ENCODE measurements at regions not wholly inside any gene's neighbourhood (a gene's known extent, or its start where the extent isn't known, plus 50 kb on each side); places are given as distances from the start of the nearest gene placed in this dataset.

- Histone ChIP-seq H3K9me3 (ENCODE audit: low read depth, low read length) (no peaks in the 10 kb centered on the region), H3K36me3 (ENCODE audit: insufficient read depth, low read length) (no peaks in the 10 kb centered on the region), H3K27ac (no peak overlapping the region), H3K4me3 (no peak overlapping the region), H3K9ac (ENCODE audit: insufficient read length) (no peak overlapping the region)
- TF ChIP-seq POLR2AphosphoS5 (IDR thresholded peaks at IDR 0.05; ENCODE audit: borderline replicate concordance, low read depth, low read length), result peak; percentile 68; the same call in 1 of the 2 replicates
- TF ChIP-seq FOXP2 (optimal IDR thresholded peaks at IDR 0.05; ENCODE audit: control extremely low read depth, extremely low read length, insufficient read depth), result peak; percentile 10
- TF ChIP-seq EZH2 (IDR thresholded peaks at IDR 0.05), result no peak
- DNase-seq (ENCODE audit: low read depth, low spot score), result peak; percentile 86
These were observed 290.9 kb upstream of the NR5A2 start for GRCh38 chr1:199736646-199737045.

DNA sequence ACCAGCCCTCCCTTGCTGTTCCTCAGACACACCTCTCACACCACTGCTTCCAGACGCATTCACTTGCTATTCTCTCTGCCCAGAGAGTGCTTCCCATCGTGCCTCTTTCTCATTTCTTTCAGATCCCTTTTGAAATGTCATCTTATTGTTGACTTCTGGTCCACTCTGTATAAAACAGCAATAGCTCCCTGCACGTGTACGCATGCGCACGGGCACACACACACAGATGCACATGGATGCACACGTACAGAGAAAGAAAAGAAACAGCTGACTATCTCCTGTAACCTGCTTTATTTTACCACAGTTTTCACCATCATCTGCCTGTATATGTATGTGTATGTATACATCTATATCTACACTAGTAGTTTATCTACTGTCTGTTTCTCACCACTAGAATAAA lies 285.9 kb upstream of the NR5A2 start:
- no peak overlapping the region for H3K9ac ChIP-seq (ENCODE audit: insufficient read length)
- H3K27ac ChIP-seq, result no peak overlapping the region
- H3K36me3 ChIP-seq (ENCODE audit: insufficient read depth, low read length), result no peaks in the 10 kb centered on the region
- no peaks in the 10 kb centered on the region for H3K9me3 ChIP-seq (ENCODE audit: low read depth, low read length)
- DNase-seq (ENCODE audit: low read depth, low spot score), result no peak
- TF ChIP-seq POLR2AphosphoS5 (IDR thresholded peaks at IDR 0.05; ENCODE audit: borderline replicate concordance, low read depth, low read length) (no peak), FOXP2 (optimal IDR thresholded peaks at IDR 0.05; ENCODE audit: control extremely low read depth, extremely low read length, insufficient read depth) (no peak), EZH2 (IDR thresholded peaks at IDR 0.05) (no peak)
- no peak overlapping the region for H3K4me3 ChIP-seq

- H3K27ac ChIP-seq, result no peak overlapping the region
- no peak overlapping the region for H3K4me3 ChIP-seq
- TF ChIP-seq FOXP2 (optimal IDR thresholded peaks at IDR 0.05; ENCODE audit: control extremely low read depth, extremely low read length, insufficient read depth) (no peak), EZH2 (IDR thresholded peaks at IDR 0.05) (no peak), POLR2AphosphoS5 (IDR thresholded peaks at IDR 0.05; ENCODE audit: borderline replicate concordance, low read depth, low read length) (no peak)
- H3K9ac ChIP-seq (ENCODE audit: insufficient read length), result no peak overlapping the region
- DNase-seq (ENCODE audit: low read depth, low spot score), result no peak
- no peaks in the 10 kb centered on the region for H3K9me3 ChIP-seq (ENCODE audit: low read depth, low read length)
- H3K36me3 ChIP-seq (ENCODE audit: insufficient read depth, low read length), result no peaks in the 10 kb centered on the region
These were observed 285.0 kb upstream of the NR5A2 start for GRCh38 chr1:199742547-199742946.

DNA sequence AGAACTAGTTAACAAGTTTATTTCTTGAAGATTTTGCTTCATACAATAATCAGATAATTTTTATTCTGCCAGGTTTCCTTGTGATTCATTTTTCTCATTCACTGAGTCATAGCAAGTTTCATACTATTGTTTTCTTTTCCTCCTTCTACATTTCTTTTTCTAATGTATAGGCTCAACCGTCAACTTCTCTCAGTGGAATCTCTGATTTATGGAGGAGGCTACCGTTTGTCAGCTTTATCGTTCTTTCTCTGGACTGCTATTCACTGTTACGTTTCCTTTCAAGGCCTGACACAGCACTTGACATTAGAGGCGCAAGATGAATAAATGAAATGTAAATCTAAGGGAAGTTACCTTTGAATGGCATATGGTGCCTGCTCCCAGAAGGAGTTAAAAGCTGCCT lies 284.3 kb upstream of the NR5A2 start:
- no peak for DNase-seq (ENCODE audit: low read depth, low spot score)
- TF ChIP-seq EZH2 (IDR thresholded peaks at IDR 0.05) (no peak), POLR2AphosphoS5 (IDR thresholded peaks at IDR 0.05; ENCODE audit: borderline replicate concordance, low read depth, low read length) (no peak), FOXP2 (optimal IDR thresholded peaks at IDR 0.05; ENCODE audit: control extremely low read depth, extremely low read length, insufficient read depth) (no peak)
- no peak overlapping the region for H3K9ac ChIP-seq (ENCODE audit: insufficient read length)
- H3K9me3 ChIP-seq (ENCODE audit: low read depth, low read length), result no peaks in the 10 kb centered on the region
- no peak overlapping the region for H3K27ac ChIP-seq
- H3K4me3 ChIP-seq, result no peak overlapping the region
- H3K36me3 ChIP-seq (ENCODE audit: insufficient read depth, low read length), result no peaks in the 10 kb centered on the region

GRCh38 chr1:199746666-199747384 lies 280.7 kb upstream of the NR5A2 start:
- no peak overlapping the region for H3K9ac ChIP-seq (ENCODE audit: insufficient read length)
- TF ChIP-seq EZH2 (IDR thresholded peaks at IDR 0.05) (no peak), FOXP2 (optimal IDR thresholded peaks at IDR 0.05; ENCODE audit: control extremely low read depth, extremely low read length, insufficient read depth) (no peak), POLR2AphosphoS5 (IDR thresholded peaks at IDR 0.05; ENCODE audit: borderline replicate concordance, low read depth, low read length) (no peak)

DNA sequence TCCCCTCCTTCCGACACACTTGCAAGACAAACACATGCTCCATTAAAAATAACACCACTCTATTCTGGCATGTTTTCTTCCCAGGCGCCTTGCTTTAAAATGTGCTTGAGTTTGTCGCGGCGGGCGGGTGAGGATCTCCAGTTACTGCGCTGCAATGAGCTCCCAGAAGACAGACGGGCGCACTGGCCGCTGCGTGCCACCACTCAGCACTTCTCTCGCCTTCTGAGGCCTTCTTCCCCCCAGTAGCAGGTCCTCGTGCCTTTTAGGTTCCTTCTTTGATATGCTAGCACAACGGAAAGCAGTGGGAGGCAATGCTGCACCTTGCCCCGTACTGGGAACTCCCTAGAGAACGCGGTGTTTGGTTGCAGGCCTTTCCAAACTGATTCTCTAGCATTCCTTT lies 279.5 kb upstream of the NR5A2 start:
- H3K36me3 ChIP-seq (ENCODE audit: insufficient read depth, low read length), result no peaks in the 10 kb centered on the region
- no peak for TF ChIP-seq FOXP2 (optimal IDR thresholded peaks at IDR 0.05; ENCODE audit: control extremely low read depth, extremely low read length, insufficient read depth)
- TF ChIP-seq EZH2 (IDR thresholded peaks at IDR 0.05), result no peak
- TF ChIP-seq POLR2AphosphoS5 (IDR thresholded peaks at IDR 0.05; ENCODE audit: borderline replicate concordance, low read depth, low read length), result no peak
- H3K27ac ChIP-seq, result no peak overlapping the region
- H3K4me3 ChIP-seq, result no peak overlapping the region
- H3K9me3 ChIP-seq (ENCODE audit: low read depth, low read length), result no peaks in the 10 kb centered on the region
- H3K9ac ChIP-seq (ENCODE audit: insufficient read length), result no peak overlapping the region
- DNase-seq (ENCODE audit: low read depth, low spot score), result no peak

More at GRCh38 chr1:199746666-199747384, 280.7 kb upstream of the NR5A2 start:
- Histone ChIP-seq H3K36me3 (ENCODE audit: insufficient read depth, low read length) (no peaks in the 10 kb centered on the region), H3K9me3 (ENCODE audit: low read depth, low read length) (no peaks in the 10 kb centered on the region), H3K27ac (no peak overlapping the region), H3K4me3 (no peak overlapping the region)
- no peak for DNase-seq (ENCODE audit: low read depth, low spot score)

GRCh38 chr1:199751506-199751905 lies 276.0 kb upstream of the NR5A2 start:
- Histone ChIP-seq H3K4me3 (no peak overlapping the region), H3K9me3 (ENCODE audit: low read depth, low read length) (no peaks in the 10 kb centered on the region), H3K9ac (ENCODE audit: insufficient read length) (no peak overlapping the region), H3K27ac (no peak overlapping the region), H3K36me3 (ENCODE audit: insufficient read depth, low read length) (no peaks in the 10 kb centered on the region)
- DNase-seq (ENCODE audit: low read depth, low spot score), result no peak
- TF ChIP-seq POLR2AphosphoS5 (IDR thresholded peaks at IDR 0.05; ENCODE audit: borderline replicate concordance, low read depth, low read length), result no peak
- TF ChIP-seq FOXP2 (optimal IDR thresholded peaks at IDR 0.05; ENCODE audit: control extremely low read depth, extremely low read length, insufficient read depth), result no peak

- Histone ChIP-seq H3K4me3 (no peak overlapping the region), H3K9me3 (ENCODE audit: low read depth, low read length) (no peaks in the 10 kb centered on the region), H3K9ac (ENCODE audit: insufficient read length) (no peak overlapping the region), H3K27ac (no peak overlapping the region), H3K36me3 (ENCODE audit: insufficient read depth, low read length) (no peaks in the 10 kb centered on the region)
- no peak for TF ChIP-seq POLR2AphosphoS5 (IDR thresholded peaks at IDR 0.05; ENCODE audit: borderline replicate concordance, low read depth, low read length)
- TF ChIP-seq EZH2 (IDR thresholded peaks at IDR 0.05), result no peak
- no peak for TF ChIP-seq FOXP2 (optimal IDR thresholded peaks at IDR 0.05; ENCODE audit: control extremely low read depth, extremely low read length, insufficient read depth)
- DNase-seq (ENCODE audit: low read depth, low spot score), result no peak
These were observed 275.4 kb upstream of the NR5A2 start for GRCh38 chr1:199751962-199752687.

Measured in SK-N-MC (cell line).